ENCODE measurements at regions not wholly inside any gene's neighbourhood (a gene's known extent, or its start where the extent isn't known, plus 50 kb on each side); places are given as distances from the start of the nearest gene placed in this dataset.
"Not testable (repeated sequence)": the region's sequence is repeated elsewhere in the genome, so short reads cannot be mapped to it uniquely, and the experiment has no call there.

GRCh38 chr6:93835451-93836145, 416.2 kb upstream of the EPHA7 start:
- H3K36me3 ChIP-seq (ENCODE audit: control insufficient read depth, insufficient read depth, low read length); H3K4me3 ChIP-seq (ENCODE audit: low read length); H3K27ac ChIP-seq (ENCODE audit: low read length); DNase-seq (ENCODE audit: low read depth, low spot score); H3K27me3 ChIP-seq (ENCODE audit: control insufficient read depth, insufficient read depth, low read length); H3K9me3 ChIP-seq (ENCODE audit: control insufficient read depth, insufficient read depth, low read length); H3K4me1 ChIP-seq (ENCODE audit: control insufficient read depth, insufficient read depth, low read length): not testable (repeated sequence)
- WGBS (ENCODE audit: insufficient coverage, insufficient read length): no CpG with 5 or more reads among the region's 8 CpGs

GRCh38 chr6:93835026-93835425, 415.7 kb upstream of the EPHA7 start:
- not testable (repeated sequence) for H3K4me1 ChIP-seq (ENCODE audit: control insufficient read depth, insufficient read depth, low read length); H3K36me3 ChIP-seq (ENCODE audit: control insufficient read depth, insufficient read depth, low read length); H3K9me3 ChIP-seq (ENCODE audit: control insufficient read depth, insufficient read depth, low read length); DNase-seq (ENCODE audit: low read depth, low spot score); H3K27me3 ChIP-seq (ENCODE audit: control insufficient read depth, insufficient read depth, low read length)
- H3K27ac ChIP-seq (ENCODE audit: low read length): peak overlapping the region; percentile 86
- H3K4me3 ChIP-seq (ENCODE audit: low read length): peak overlapping the region; percentile 79; the same call in 1 of the 2 replicates
- WGBS (ENCODE audit: insufficient coverage, insufficient read length): no CpG with 5 or more reads among the region's 9 CpGs

GRCh38 chr6:93833326-93833725, 414.0 kb upstream of the EPHA7 start:
- H3K4me3 ChIP-seq (ENCODE audit: low read length): peak overlapping the region; percentile 47; the same call in 1 of the 2 replicates
- H3K27ac ChIP-seq (ENCODE audit: low read length): not testable (repeated sequence)
- WGBS (ENCODE audit: insufficient coverage, insufficient read length): no CpG with 5 or more reads among the region's 12 CpGs

GRCh38 chr6:93829757-93830156, 410.4 kb upstream of the EPHA7 start:
- not testable (repeated sequence) for H3K27me3 ChIP-seq (ENCODE audit: control insufficient read depth, insufficient read depth, low read length); DNase-seq (ENCODE audit: low read depth, low spot score); H3K27ac ChIP-seq (ENCODE audit: low read length); H3K4me3 ChIP-seq (ENCODE audit: low read length); H3K9me3 ChIP-seq (ENCODE audit: control insufficient read depth, insufficient read depth, low read length); H3K36me3 ChIP-seq (ENCODE audit: control insufficient read depth, insufficient read depth, low read length); H3K4me1 ChIP-seq (ENCODE audit: control insufficient read depth, insufficient read depth, low read length)

More at GRCh38 chr6:93833326-93833725, 414.0 kb upstream of the EPHA7 start:
- H3K36me3 ChIP-seq (ENCODE audit: control insufficient read depth, insufficient read depth, low read length); H3K27me3 ChIP-seq (ENCODE audit: control insufficient read depth, insufficient read depth, low read length); DNase-seq (ENCODE audit: low read depth, low spot score); H3K9me3 ChIP-seq (ENCODE audit: control insufficient read depth, insufficient read depth, low read length); H3K4me1 ChIP-seq (ENCODE audit: control insufficient read depth, insufficient read depth, low read length): not testable (repeated sequence)

GRCh38 chr6:93829009-93829408, 409.6 kb upstream of the EPHA7 start:
- no peak overlapping the region for H3K27ac ChIP-seq (ENCODE audit: low read length)

GRCh38 chr6:93828553-93828952, 409.2 kb upstream of the EPHA7 start:
- no CpG with 5 or more reads among the region's 2 CpGs for WGBS (ENCODE audit: insufficient coverage, insufficient read length)
- Histone ChIP-seq H3K9me3 (ENCODE audit: control insufficient read depth, insufficient read depth, low read length) (no peaks in the 10 kb centered on the region), H3K27me3 (ENCODE audit: control insufficient read depth, insufficient read depth, low read length) (no peaks in the 10 kb centered on the region), H3K4me1 (ENCODE audit: control insufficient read depth, insufficient read depth, low read length) (no peaks in the 10 kb centered on the region), H3K27ac (ENCODE audit: low read length) (no peak overlapping the region), H3K36me3 (ENCODE audit: control insufficient read depth, insufficient read depth, low read length) (peaks cover 5% of the 10 kb centered on the region; the same call in 1 of the 2 replicates), H3K4me3 (ENCODE audit: low read length) (no peak overlapping the region)
- DNase-seq (ENCODE audit: low read depth, low spot score): no peak

More at GRCh38 chr6:93829009-93829408, 409.6 kb upstream of the EPHA7 start:
- Histone ChIP-seq H3K9me3 (ENCODE audit: control insufficient read depth, insufficient read depth, low read length) (no peaks in the 10 kb centered on the region), H3K36me3 (ENCODE audit: control insufficient read depth, insufficient read depth, low read length) (peaks cover 5% of the 10 kb centered on the region; the same call in 1 of the 2 replicates), H3K27me3 (ENCODE audit: control insufficient read depth, insufficient read depth, low read length) (no peaks in the 10 kb centered on the region), H3K4me1 (ENCODE audit: control insufficient read depth, insufficient read depth, low read length) (no peaks in the 10 kb centered on the region), H3K4me3 (ENCODE audit: low read length) (no peak overlapping the region)
- no peak for DNase-seq (ENCODE audit: low read depth, low spot score)
- no CpG with 5 or more reads among the region's 1 CpG for WGBS (ENCODE audit: insufficient coverage, insufficient read length)

- Histone ChIP-seq H3K27me3 (ENCODE audit: control insufficient read depth, insufficient read depth, low read length) (no peaks in the 10 kb centered on the region), H3K27ac (ENCODE audit: low read length) (no peak overlapping the region), H3K9me3 (ENCODE audit: control insufficient read depth, insufficient read depth, low read length) (no peaks in the 10 kb centered on the region), H3K4me3 (ENCODE audit: low read length) (no peak overlapping the region), H3K36me3 (ENCODE audit: control insufficient read depth, insufficient read depth, low read length) (peaks cover 5% of the 10 kb centered on the region; the same call in 1 of the 2 replicates), H3K4me1 (ENCODE audit: control insufficient read depth, insufficient read depth, low read length) (no peaks in the 10 kb centered on the region)
- no CpG with 5 or more reads among the region's 1 CpG for WGBS (ENCODE audit: insufficient coverage, insufficient read length)
- DNase-seq (ENCODE audit: low read depth, low spot score): no peak
Observed at GRCh38 chr6:93827728-93828127, 408.4 kb upstream of the EPHA7 start.

- DNase-seq (ENCODE audit: low read depth, low spot score): no peak
- Histone ChIP-seq H3K4me3 (ENCODE audit: low read length) (no peak overlapping the region), H3K4me1 (ENCODE audit: control insufficient read depth, insufficient read depth, low read length) (no peaks in the 10 kb centered on the region), H3K27me3 (ENCODE audit: control insufficient read depth, insufficient read depth, low read length) (no peaks in the 10 kb centered on the region), H3K36me3 (ENCODE audit: control insufficient read depth, insufficient read depth, low read length) (peaks cover 5% of the 10 kb centered on the region; the same call in 1 of the 2 replicates), H3K27ac (ENCODE audit: low read length) (no peak overlapping the region), H3K9me3 (ENCODE audit: control insufficient read depth, insufficient read depth, low read length) (no peaks in the 10 kb centered on the region)
Observed at GRCh38 chr6:93825950-93826349, 406.6 kb upstream of the EPHA7 start.

- no peak overlapping the region for H3K4me3 ChIP-seq (ENCODE audit: low read length)
- no peak for DNase-seq (ENCODE audit: low read depth, low spot score)
- no peaks in the 10 kb centered on the region for H3K27me3 ChIP-seq (ENCODE audit: control insufficient read depth, insufficient read depth, low read length)
- no peaks in the 10 kb centered on the region; the same call in 1 of the 2 replicates for H3K36me3 ChIP-seq (ENCODE audit: control insufficient read depth, insufficient read depth, low read length)
- H3K4me1 ChIP-seq (ENCODE audit: control insufficient read depth, insufficient read depth, low read length): no peaks in the 10 kb centered on the region
- WGBS (ENCODE audit: insufficient coverage, insufficient read length): no CpG with 5 or more reads among the region's 4 CpGs
- H3K27ac ChIP-seq (ENCODE audit: low read length): no peak overlapping the region
- no peaks in the 10 kb centered on the region for H3K9me3 ChIP-seq (ENCODE audit: control insufficient read depth, insufficient read depth, low read length)
Observed at GRCh38 chr6:93823489-93823888, 404.1 kb upstream of the EPHA7 start.

GRCh38 chr6:93822434-93823265, 403.3 kb upstream of the EPHA7 start:
- no peaks in the 10 kb centered on the region for H3K4me1 ChIP-seq (ENCODE audit: control insufficient read depth, insufficient read depth, low read length)
- no peaks in the 10 kb centered on the region for H3K27me3 ChIP-seq (ENCODE audit: control insufficient read depth, insufficient read depth, low read length)
- no peaks in the 10 kb centered on the region for H3K9me3 ChIP-seq (ENCODE audit: control insufficient read depth, insufficient read depth, low read length)
- no peak overlapping the region for H3K27ac ChIP-seq (ENCODE audit: low read length)
- no CpG with 5 or more reads among the region's 4 CpGs for WGBS (ENCODE audit: insufficient coverage, insufficient read length)
- H3K4me3 ChIP-seq (ENCODE audit: low read length): no peak overlapping the region
- H3K36me3 ChIP-seq (ENCODE audit: control insufficient read depth, insufficient read depth, low read length): no peaks in the 10 kb centered on the region; the same call in 1 of the 2 replicates
- no peak for DNase-seq (ENCODE audit: low read depth, low spot score)
